ENCODE measurements at regions not wholly inside any gene's neighbourhood (a gene's known extent, or its start where the extent isn't known, plus 50 kb on each side); places are given as distances from the start of the nearest gene placed in this dataset.

DNA sequence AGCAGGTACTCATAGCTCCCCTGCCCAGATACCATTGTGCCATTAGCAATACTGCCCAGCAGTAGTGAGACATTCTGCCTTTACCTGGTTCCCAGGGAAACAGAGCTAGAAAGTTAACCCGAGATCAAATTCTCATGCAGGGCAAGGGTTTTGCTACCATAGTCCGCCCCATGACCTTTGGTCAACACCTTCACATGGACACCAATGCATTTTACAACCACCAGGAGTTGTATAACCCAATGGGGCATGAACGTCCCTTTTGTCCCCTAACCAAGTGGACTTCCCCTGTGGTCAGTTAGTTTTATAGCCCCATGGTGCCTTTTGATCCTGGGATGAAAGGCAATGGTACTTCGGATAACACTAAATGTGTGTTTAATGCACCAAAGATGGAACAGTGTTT is 151.7 kb upstream of the IQSEC1 start:
- no peak for ATAC-seq

DNA sequence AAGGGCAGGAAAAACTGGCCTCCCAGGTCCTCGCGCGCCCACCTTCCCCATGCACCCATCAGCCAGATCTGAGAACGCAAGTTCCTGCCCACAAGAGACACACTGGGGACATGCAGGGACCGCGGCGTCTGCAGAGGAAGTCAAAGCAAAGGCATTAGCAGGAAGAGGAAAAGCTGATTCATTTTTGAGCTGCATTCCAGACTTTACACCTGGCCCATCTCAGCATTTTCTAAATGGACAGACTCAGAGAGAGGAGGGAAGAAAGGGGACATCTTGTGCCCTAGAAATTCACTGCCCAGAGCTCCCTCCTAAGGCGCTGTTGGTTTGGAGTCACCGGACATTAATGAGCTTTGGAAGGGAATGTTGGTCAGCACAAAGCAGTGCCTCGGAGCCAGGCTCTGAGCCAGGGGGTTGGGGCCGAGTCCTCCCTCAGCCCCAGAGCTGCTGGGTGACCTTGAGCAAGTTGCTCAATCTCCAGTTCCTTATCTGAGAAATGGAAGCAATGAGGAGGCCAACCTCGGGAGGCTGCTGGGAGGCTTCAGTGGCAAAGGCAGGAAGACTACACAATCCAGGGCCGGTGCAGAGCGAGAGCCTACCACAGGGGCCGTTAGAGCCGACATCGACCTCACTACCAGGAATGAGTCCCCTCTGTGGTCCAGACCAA is 150.5 kb upstream of the IQSEC1 start:
- ATAC-seq = no peak

DNA sequence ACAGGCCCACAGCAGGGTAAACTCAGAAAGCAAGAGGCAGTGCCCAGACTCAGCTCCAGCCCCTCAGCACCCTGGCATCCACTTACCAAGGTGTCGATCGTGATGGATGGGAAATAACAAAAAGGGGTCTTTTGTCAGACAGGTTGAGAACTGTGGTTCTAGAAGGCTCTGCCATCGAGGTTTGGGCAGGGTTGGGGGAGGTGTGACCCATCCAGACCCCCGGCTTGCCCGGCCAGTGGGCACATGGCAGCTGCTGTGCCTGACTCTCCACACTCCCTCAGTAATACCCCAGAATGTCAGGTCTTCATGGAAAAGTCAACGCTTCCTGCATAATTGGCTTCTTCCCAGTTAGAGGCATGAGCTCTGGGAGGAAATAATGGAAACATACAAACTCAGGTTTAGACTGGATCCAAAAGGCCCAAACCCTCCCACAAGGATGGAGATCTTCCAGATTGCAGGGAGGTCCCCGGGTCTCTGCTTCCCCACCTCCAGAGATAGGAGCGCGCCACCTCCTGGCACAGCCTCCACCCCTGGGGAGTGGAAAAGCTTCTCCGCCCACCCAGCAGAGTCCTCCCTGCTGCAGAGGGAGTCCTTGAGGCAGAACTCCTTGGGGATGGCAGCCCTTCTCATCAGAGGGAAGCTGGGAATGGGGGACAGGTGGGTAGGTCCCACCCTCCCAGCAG is 149.8 kb upstream of the IQSEC1 start:
- no peak for ATAC-seq

DNA sequence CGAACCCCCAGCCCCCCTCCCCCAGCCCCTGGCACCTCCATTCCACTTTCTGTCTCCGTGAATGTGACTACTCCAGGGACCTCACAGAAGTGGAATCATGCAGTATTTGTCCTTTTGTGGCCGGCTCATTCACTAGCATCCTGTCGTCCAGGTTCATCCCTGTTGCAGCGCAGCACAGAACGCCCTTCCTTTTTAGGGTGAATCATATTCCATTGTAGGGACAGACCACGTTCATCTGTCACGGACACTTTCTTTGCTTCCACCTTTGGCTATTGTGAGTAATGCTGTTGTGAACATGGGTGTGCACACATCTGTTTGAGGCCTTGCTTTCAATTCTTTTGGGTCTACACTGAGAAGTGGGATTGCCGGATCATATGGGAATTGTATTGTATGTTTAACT is 148.9 kb upstream of the IQSEC1 start:
- ATAC-seq = no peak

DNA sequence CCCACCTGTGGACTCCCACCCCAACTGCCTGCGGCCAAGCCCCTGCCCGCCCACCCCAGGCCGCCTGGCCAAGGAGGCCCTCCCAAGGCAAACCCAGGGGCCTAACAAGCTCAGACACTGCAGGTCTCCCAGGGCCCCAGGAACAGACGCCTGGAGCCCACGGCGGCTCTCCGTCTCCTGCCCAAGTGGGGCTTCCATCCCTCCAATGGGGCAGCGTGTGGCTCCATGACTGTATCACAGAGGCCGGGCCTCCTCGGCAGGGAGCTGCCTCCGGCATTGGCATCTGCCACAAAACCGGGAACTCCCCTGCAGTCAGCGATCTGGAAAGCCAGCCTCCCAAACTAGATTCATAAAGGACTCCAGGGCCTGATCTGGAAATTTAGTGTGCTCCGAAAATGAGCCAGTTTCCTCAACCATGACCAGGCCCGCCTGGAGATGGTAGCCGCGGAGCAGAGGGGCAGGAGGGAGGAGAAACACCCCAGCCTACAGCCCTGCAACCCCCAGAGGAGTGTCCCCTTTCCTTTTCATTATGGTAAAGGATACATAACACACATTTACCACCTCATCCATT is 148.3 kb upstream of the IQSEC1 start:
- ATAC-seq = no peak

DNA sequence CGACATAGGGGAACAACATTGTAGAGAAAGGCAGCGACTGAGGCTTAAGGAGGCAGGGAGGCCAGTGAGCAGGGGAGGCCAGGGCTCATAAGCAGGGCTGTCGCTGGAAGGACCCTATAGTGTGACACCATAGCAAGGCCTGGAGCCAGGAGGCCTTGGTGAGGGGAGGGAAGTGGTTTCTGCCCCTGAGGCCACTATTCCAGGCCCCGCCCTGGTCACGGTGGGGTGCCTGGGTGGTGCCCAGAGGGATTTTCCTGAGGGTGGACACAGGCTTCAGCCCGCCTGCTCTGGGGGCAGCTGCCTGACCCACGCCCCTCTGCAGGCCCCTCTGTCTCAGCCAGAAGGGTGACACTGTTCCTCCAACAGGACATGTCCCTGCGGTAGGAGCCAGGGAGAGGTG is 147.8 kb upstream of the IQSEC1 start:
- ATAC-seq = no peak

DNA sequence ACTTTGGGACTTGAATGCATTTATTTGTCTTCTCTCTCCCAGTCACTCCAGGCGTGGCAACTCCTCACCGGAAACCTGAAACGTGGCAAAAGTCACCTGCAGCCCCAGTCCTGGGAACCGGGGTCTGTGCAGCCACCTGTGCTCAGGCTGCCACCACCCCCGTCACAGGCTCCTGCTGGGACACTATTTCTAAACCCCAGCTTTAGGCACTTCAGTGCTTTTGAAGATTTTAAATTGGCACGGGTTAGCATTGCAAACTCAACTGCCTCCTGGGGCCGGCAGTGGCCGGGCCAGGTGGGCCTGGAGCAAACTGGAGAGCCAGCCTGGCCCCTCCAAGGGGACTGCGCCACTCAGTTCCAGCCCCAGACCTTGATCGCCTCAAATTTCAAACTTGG is 146.7 kb upstream of the IQSEC1 start:
- no peak for ATAC-seq

DNA sequence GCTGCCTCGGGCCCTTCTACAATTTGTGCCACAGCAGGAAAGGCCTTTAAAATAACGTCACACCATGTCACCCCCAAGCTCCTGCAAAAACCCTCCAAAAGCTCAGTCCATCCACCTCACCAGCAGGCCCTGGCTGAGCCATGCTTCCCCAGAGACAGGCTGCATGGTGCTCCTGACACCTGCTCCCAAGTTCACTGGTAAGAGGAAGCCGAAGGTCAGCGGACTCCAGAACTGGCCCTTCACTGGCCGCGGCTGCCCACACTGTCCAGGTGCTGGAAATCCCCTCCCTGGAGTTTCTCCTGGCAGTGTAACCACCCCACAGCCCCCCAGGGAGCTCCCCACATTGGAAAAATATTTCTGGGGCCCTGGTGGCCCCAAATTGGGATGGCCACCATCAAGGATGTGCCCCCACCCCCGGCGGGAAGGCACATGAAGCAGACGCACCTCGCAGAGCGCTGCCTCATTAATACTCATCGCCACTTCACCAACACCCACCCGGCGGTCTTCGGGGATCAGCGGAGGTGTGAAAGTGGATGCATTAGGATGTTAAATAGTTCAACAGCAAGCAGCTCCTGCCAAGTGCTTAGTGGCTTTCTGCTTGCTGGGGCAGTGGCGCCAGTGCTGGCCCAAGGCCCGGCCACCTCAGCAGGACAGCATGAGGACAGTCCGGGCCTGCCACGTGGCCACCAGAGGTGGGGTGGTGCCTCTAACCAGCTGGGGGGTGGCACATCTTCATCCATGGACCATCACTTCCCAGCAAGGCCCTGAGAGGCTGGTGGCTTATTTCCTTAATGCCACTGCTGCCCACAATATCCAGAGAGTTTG is 146.1 kb upstream of the IQSEC1 start:
- ATAC-seq = no peak

DNA sequence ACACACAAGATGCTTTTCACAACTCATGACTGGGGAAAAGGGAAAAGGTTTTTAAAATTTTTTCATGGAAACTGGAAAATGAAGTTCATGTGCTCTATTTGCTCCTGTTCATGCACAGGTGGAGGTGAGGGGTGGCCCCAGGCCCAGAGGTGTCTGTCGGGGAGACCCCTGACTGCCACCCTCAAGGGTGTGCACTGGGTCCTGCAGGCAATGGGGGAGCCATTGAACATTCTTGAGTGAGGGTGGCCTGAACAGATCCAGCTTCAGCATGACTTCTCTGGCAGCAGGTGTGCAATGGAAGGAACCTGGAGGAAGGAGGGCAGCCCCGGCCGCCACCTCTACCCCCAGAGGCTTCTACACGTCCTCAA is 145.3 kb upstream of the IQSEC1 start:
- no peak for ATAC-seq

DNA sequence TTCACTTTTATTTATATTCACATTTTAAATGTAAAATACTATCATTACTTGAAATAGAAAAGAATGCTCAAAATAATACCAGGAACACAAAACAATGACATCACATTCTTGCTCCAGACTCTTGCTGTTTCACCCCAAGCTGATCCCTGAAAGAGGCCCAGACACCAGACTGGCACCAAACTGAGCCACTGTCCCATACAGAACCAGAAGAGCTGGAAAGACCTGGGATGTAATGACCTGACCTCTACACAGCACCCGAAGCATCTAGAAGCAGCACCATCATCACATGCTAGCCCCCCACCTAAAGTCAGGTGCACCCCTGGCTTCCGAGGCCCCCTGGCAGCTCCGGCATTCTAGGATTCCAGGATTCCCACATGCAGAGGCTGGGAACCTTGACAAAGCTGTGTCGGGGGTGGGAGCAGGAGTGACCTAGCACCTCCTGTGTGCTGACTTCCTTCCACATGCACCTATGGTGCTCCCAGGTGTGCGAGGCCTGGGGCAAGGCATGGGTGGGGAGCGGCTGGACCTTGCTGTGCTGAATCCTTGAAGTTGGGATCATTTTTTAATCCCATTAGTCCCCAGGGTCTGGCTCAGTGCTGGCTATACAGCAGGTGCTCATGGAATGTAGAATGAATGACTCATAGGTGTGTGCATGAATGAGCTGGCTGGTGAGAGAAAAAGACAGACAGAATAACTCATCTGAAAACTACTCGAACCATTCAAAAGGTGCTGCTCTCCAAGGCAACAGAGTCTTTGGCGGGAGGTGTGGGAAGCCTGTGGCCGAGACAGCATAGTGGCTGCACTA is 144.7 kb upstream of the IQSEC1 start:
- peak; percentile 80 for ATAC-seq

DNA sequence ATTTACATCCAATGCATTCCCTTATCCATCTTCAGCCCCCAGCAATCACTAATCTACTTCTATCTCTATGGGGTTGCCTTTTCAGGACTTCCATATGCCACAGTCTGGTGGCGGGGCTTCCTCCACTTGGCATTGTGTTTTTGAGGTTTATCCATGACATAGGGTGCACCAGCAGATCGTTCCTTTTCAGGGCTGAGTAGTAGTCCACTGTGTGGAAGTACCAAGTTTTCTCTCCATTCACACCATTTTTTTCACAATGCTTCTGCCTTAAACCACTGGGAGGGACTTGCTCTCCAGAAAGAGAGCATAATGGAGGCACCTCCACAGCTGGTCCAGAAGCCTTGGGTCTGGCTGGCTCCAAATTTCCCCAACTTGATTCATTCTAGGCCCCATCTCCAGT is 144.0 kb upstream of the IQSEC1 start:
- no peak for ATAC-seq

DNA sequence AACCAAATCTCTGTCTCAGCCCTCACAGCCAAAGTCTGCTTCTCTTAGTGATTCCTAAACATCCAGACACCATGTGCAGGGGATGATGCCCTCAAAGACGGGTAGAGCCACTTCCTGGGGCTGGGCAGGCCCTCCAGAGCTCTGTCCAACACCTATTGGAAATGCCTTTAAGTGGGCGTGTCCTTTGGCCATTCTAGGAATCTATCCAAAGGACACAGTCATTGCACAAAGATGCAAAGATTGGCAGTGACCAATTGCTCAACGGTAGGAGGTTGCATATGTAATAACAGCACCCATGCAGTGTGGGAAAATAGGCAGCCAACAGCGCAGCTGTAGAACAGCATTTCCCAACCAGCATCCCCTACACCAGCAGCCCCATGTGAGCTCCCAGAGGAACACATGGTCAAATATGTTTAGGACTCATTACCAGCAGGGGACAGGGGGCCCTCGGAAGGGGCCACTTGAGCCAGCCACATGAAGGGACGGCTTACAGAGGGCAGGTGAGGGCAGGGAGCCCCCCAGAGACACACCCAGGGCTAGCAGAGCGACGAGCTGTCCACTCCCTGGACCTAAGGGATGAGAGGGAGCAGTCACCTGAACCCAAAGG is 142.8 kb upstream of the IQSEC1 start:
- ATAC-seq = no peak

DNA sequence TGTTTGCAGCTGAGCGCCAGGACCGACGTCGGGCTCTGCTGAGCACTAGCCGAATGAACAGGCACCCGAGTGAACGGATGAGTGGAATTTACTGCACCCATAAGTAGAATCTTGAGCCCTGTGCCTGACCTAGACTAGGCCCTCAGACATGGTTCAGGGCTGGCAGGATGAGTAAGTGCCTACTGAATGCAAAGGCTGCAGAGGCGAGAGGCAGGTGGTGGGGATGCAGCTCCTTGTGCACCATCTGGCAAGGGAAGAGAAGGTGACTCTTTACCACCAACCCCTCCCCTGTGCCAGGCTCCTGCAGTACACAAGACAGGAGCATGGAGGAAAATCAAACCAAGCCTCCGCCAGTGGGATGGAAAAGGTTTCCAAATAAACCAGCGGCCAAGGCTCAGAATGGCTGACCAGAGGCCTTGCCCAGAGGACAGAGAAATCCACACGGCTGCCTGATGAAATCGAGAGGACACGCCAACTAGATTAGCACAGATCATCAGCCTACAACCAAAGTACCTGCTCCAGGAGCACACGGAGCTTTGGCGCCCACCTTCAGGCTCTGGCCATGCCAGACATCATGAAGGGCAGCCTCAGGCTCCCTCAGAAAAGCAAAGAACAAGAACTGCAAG is 141.7 kb upstream of the IQSEC1 start:
- no peak for ATAC-seq

DNA sequence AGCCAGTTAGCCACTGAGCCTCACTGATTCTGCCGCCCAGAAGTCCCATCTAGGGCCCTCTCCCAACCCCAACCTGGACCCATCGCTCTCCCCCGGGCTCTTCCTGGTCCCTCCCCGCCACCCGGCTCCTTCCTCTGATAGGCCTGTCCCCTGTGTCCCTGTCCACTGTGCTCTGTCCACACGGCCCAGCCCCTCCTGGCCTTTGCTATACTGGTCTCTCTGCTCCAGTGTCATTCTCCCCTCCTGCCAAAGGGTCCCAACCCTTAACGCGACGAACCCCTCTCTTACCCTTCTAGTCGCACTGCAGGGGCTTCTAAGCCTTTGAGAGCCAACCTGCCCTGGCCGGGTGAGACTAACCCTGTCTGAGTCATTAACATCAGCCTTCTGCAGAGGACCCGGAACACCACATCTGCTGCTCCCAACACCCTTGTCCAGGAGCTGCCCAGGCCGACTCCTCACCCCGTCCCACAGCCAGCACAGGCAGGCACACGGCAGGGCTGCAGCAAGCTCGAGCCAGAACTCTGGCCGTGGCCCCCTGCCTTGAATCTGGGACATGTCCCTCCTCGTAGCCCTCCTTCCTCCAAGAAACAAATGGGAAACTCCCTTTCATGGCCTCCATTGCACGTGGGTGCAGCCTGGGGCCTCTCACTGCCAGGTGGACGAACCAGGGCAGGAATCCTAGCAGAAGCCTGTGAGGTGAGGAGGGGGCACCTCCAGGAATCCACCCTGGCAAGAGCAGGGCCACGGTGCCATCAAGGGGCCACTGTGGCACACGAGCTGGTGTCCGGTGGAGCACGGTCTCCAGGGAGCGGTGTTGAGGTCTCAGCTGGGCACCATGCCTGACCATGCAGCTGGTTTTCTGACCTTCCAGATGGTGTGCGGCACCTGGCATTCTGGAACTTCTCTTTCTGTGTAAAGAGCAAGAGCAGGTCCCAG is 140.9 kb upstream of the IQSEC1 start:
- ATAC-seq = no peak

DNA sequence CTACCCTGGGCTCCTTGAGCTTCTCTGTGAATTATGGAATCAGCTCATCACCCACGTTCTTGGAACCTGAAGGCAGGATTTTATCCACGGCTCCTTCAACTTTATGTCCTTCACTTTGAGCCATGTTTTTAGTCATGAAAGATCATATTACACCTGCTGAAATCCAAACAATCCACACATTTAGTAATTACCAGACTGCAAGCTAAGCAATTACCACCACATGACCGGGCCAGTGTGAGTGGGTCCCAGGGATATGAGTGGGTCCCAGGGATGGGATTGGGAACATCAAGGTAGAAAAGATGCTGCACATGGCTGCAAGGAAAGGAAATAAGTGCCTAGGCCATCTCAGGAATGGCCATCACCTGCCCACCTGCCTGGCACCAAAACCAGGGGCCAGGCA is 140.3 kb upstream of the IQSEC1 start:
- ATAC-seq = no peak

DNA sequence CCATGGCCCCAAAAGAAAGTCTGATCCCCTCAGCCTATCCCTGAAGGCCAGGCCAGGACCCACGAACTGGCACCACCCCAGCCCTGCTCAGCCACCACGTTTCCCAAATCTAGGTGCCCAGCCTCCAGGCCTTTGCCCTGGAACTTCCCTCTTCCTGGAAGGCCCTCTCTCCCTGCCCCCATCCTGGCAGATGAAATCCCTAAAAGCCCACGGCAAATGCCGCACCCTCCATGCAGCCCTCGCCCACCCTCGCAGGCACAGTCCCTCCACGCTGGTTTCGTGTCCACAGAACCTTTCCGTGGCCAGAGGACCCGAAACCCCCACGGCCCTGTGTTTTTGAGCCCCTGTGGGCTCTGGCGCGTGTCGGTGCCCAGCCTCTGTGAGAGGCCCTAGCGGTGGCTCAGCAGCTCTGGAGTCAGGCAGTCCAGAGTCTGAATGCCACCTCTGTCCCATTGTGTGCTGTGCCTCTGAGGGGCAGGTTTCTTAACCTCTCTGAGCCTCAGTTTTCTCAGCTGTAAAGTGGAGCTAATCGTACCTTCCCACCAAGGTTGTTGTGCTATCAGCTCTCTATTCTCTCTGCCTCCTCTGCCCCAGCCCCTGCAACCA is 138.5 kb upstream of the IQSEC1 start:
- no peak for ATAC-seq

DNA sequence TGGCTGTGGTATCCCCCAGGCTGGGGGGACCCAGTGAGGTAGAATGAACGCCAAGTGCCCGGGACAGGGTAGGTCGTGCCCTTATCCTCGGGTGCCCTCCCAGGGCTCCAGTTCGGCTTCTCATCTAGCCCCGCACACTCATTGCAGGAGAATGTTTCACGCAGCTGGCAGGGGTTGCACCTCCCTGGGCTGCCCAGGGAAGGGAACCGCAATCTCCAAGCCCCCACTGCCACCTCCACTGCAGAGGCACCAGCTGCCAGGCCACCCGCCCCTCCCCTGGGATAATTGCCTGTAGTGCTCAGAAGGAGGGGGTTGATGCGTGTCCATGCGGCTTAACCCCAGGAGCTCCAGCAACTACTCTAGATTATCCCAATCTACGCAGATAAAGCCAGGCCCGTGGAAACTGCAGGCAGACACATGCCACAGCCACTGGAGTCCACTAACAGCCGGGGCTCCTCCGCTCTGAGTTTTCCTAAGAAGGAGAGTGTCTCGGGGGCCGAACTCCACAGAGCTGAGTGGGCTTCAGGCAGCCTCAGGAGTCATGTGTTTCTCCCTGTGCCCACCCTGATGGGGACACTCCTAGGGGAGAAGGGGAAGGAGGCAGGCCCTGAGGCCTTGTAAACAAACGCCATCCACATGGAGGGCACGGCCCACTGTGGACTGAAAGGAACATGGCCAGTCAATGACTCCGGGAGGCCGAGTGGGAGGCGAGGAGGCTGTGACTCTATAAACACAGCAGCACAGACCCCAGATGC is 137.2 kb upstream of the IQSEC1 start:
- ATAC-seq = no peak

DNA sequence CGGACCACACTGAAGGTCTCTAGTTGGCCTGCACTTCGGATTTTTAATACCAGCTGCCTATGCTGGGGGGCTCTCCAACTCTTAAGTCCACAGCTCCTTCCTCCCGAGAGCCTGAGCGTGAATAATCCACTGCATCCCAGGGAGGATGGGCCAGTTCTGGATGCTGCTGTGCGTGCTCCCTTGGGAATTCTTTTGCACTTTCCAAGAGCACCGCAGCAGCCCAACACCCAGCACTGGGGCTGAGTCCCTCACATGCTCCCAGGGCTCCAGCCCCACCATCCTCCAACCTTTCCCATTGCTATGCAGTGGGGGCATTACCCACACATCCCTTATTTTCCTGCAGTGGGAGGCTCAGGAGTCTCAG is 136.4 kb upstream of the IQSEC1 start:
- ATAC-seq = no peak
